ENCODE measurements at regions not wholly inside any gene's neighbourhood (a gene's known extent, or its start where the extent isn't known, plus 50 kb on each side); places are given as distances from the start of the nearest gene placed in this dataset.

- no peak overlapping the region for H3K4me3 ChIP-seq (ENCODE audit: low read length)
- H3K27me3 ChIP-seq (ENCODE audit: insufficient read depth, low read depth, low read length): no peaks in the 10 kb centered on the region
- H3K9me3 ChIP-seq (ENCODE audit: low read length): no peaks in the 10 kb centered on the region
- no peak overlapping the region for H3K4me2 ChIP-seq (ENCODE audit: low read length)
- H4K20me1 ChIP-seq (ENCODE audit: insufficient read depth): no peaks in the 10 kb centered on the region
- H3K36me3 ChIP-seq (ENCODE audit: insufficient read depth, low read length): no peaks in the 10 kb centered on the region
- no peak overlapping the region for H3K9ac ChIP-seq (ENCODE audit: low read length)
- H3K9me2 ChIP-seq (ENCODE audit: insufficient read depth, low read length): no peaks in the 10 kb centered on the region
- no peaks in the 10 kb centered on the region for H3K79me2 ChIP-seq (replicated peaks; ENCODE audit: insufficient read depth, low read length)
- H3K27ac ChIP-seq (ENCODE audit: low read length): no peak overlapping the region
- peaks cover 7% of the 10 kb centered on the region for H3F3A ChIP-seq (ENCODE audit: insufficient read depth, low read length, poor library complexity, severe bottlenecking)
- H2AFZ ChIP-seq (ENCODE audit: low read depth, low read length): no peak overlapping the region
- TF ChIP-seq EZH2 (IDR thresholded peaks at IDR 0.05; ENCODE audit: borderline replicate concordance, insufficient read depth, low read length, poor library complexity, severe bottlenecking): no peak
- TF ChIP-seq REST (IDR thresholded peaks at IDR 0.05; ENCODE audit: borderline replicate concordance): no peak
- no peak for TF ChIP-seq EP300 (conservative IDR thresholded peaks at IDR 0.05; ENCODE audit: poor library complexity, severe bottlenecking)
Measured at GRCh38 chr16:56119133-56119532, 72.2 kb upstream of the GNAO1 start.

GRCh38 chr16:56116577-56116964, 74.7 kb upstream of the GNAO1 start:
- H3K36me3 ChIP-seq (ENCODE audit: insufficient read depth, low read length): no peaks in the 10 kb centered on the region
- no peaks in the 10 kb centered on the region for H3K9me2 ChIP-seq (ENCODE audit: insufficient read depth, low read length)
- no peaks in the 10 kb centered on the region for H4K20me1 ChIP-seq (ENCODE audit: insufficient read depth)
- peak overlapping the region; percentile 72 for H3K4me2 ChIP-seq (ENCODE audit: low read length)
- peak overlapping the region; percentile 53 for H3K4me3 ChIP-seq (ENCODE audit: low read length)
- H3K79me2 ChIP-seq (replicated peaks; ENCODE audit: insufficient read depth, low read length): no peaks in the 10 kb centered on the region
- no peaks in the 10 kb centered on the region for H3K9me3 ChIP-seq (ENCODE audit: low read length)
- no peak for TF ChIP-seq EP300 (conservative IDR thresholded peaks at IDR 0.05; ENCODE audit: poor library complexity, severe bottlenecking)
- TF ChIP-seq MXI1 (conservative IDR thresholded peaks at IDR 0.05; ENCODE audit: poor library complexity, severe bottlenecking): peak; percentile 5
- peak overlapping the region; percentile 57 for H3K9ac ChIP-seq (ENCODE audit: low read length)
- H3F3A ChIP-seq (ENCODE audit: insufficient read depth, low read length, poor library complexity, severe bottlenecking): peaks cover 7% of the 10 kb centered on the region
- H3K27me3 ChIP-seq (ENCODE audit: insufficient read depth, low read depth, low read length): no peaks in the 10 kb centered on the region
- no peak overlapping the region for H2AFZ ChIP-seq (ENCODE audit: low read depth, low read length)
- H3K27ac ChIP-seq (ENCODE audit: low read length): peak overlapping the region; percentile 96

- no peaks in the 10 kb centered on the region for H3K9me3 ChIP-seq (ENCODE audit: low read length)
- TF ChIP-seq SMC3 (conservative IDR thresholded peaks at IDR 0.05; ENCODE audit: poor library complexity) (peak; percentile 47), EP300 (conservative IDR thresholded peaks at IDR 0.05; ENCODE audit: poor library complexity, severe bottlenecking) (peak; percentile 88), POLR2AphosphoS5 (IDR thresholded peaks at IDR 0.05) (peak; percentile 80), RAD21 (conservative IDR thresholded peaks at IDR 0.05) (peak; percentile 58), TAF1 (IDR thresholded peaks at IDR 0.05; ENCODE audit: low read depth) (no peak), REST (IDR thresholded peaks at IDR 0.05; ENCODE audit: borderline replicate concordance) (peak; percentile 80), CTCF (IDR thresholded peaks at IDR 0.05; ENCODE audit: poor library complexity, severe bottlenecking) (no peak), EZH2 (IDR thresholded peaks at IDR 0.05; ENCODE audit: borderline replicate concordance, insufficient read depth, low read length, poor library complexity, severe bottlenecking) (no peak), MXI1 (conservative IDR thresholded peaks at IDR 0.05; ENCODE audit: poor library complexity, severe bottlenecking) (peak; percentile 38)
- peak overlapping the region; percentile 35 for H2AFZ ChIP-seq (ENCODE audit: low read depth, low read length)
- peak overlapping the region; percentile 72 for H3K4me2 ChIP-seq (ENCODE audit: low read length)
- H3K79me2 ChIP-seq (replicated peaks; ENCODE audit: insufficient read depth, low read length): no peaks in the 10 kb centered on the region
- no peaks in the 10 kb centered on the region for H3K36me3 ChIP-seq (ENCODE audit: insufficient read depth, low read length)
- peak overlapping the region; percentile 96 for H3K27ac ChIP-seq (ENCODE audit: low read length)
- no peaks in the 10 kb centered on the region for H3K27me3 ChIP-seq (ENCODE audit: insufficient read depth, low read depth, low read length)
- H3F3A ChIP-seq (ENCODE audit: insufficient read depth, low read length, poor library complexity, severe bottlenecking): peaks cover 7% of the 10 kb centered on the region
- H3K9ac ChIP-seq (ENCODE audit: low read length): peak overlapping the region; percentile 59
- H3K4me3 ChIP-seq (ENCODE audit: low read length): peak overlapping the region; percentile 53
- H3K9me2 ChIP-seq (ENCODE audit: insufficient read depth, low read length): no peaks in the 10 kb centered on the region
- no peaks in the 10 kb centered on the region for H4K20me1 ChIP-seq (ENCODE audit: insufficient read depth)
Measured at GRCh38 chr16:56115817-56116576, 75.3 kb upstream of the GNAO1 start.

All from neural cell (in vitro differentiated cells).